T-helper 2 cell treated with Interferon-gamma antibody and Interleukin-4, amounts not matched to agents 5 μg/mL and 100 μg/mL, for 36 hours (primary cell): ENCODE measurements at regions not wholly inside any gene's neighbourhood (a gene's known extent, or its start where the extent isn't known, plus 50 kb on each side); places are given as distances from the start of the nearest gene placed in this dataset.

Source experiments
- DNase-seq: peaks from one replicate; pipeline ENCODE4 v3.0.0; 2021; ENCODE audit warnings: low spot score
- H3K27ac Mint-ChIP-seq: one replicate; pipeline ENCODE4 v1.8.0; 2021; ENCODE audit warnings: mild to moderate bottlenecking, mixed read lengths
- H3K27me3 Mint-ChIP-seq: one replicate; pipeline ENCODE4 v1.8.0; 2021; ENCODE audit warnings: low read depth, mixed read lengths
- H3K36me3 Mint-ChIP-seq: one replicate; pipeline ENCODE4 v1.8.0; 2021; ENCODE audit warnings: low read depth, mixed read lengths
- H3K4me1 Mint-ChIP-seq: one replicate; pipeline ENCODE4 v1.8.0; 2021; ENCODE audit warnings: low read depth, mixed read lengths
- H3K4me3 Mint-ChIP-seq: one replicate; pipeline ENCODE4 v1.8.0; 2022; ENCODE audit warnings: mild to moderate bottlenecking, moderate library complexity, mixed read lengths
- H3K9me3 Mint-ChIP-seq: one replicate; pipeline ENCODE4 v1.8.0; 2021; ENCODE audit warnings: mixed read lengths

- Mint-ChIP-seq H3K36me3 (no peaks in the 10 kb centered on the region), H3K4me3 (no peak overlapping the region), H3K9me3 (peaks cover 18% of the 10 kb centered on the region), H3K4me1 (no peaks in the 10 kb centered on the region), H3K27me3 (no peaks in the 10 kb centered on the region), H3K27ac (no peak overlapping the region)
- no peak for DNase-seq
Measured at GRCh38 chr18:41530970-41531369, 424.1 kb upstream of the PIK3C3 start.

GRCh38 chr18:41529093-41529492 is 425.9 kb upstream of the PIK3C3 start:
- Mint-ChIP-seq H3K4me3 (no peak overlapping the region), H3K9me3 (peaks cover 14% of the 10 kb centered on the region), H3K36me3 (no peaks in the 10 kb centered on the region), H3K27me3 (no peaks in the 10 kb centered on the region), H3K27ac (no peak overlapping the region), H3K4me1 (no peaks in the 10 kb centered on the region)
- no peak for DNase-seq

- DNase-seq: no peak
- Mint-ChIP-seq H3K27ac (no peak overlapping the region), H3K4me1 (no peaks in the 10 kb centered on the region), H3K27me3 (no peaks in the 10 kb centered on the region), H3K9me3 (peaks cover 18% of the 10 kb centered on the region), H3K36me3 (no peaks in the 10 kb centered on the region), H3K4me3 (no peak overlapping the region)
Measured at GRCh38 chr18:41526054-41526453, 429.0 kb upstream of the PIK3C3 start.

- Mint-ChIP-seq H3K4me3 (no peak overlapping the region), H3K4me1 (no peaks in the 10 kb centered on the region)
- no peak for DNase-seq
Measured at GRCh38 chr18:41524674-41525470, 430.2 kb upstream of the PIK3C3 start.

GRCh38 chr18:41517142-41517541 is 437.9 kb upstream of the PIK3C3 start:
- Mint-ChIP-seq H3K4me3 (no peak overlapping the region), H3K36me3 (no peaks in the 10 kb centered on the region), H3K9me3 (peaks cover 9% of the 10 kb centered on the region), H3K27me3 (no peaks in the 10 kb centered on the region), H3K4me1 (no peaks in the 10 kb centered on the region), H3K27ac (no peak overlapping the region)
- DNase-seq: no peak

More at GRCh38 chr18:41524674-41525470, 430.2 kb upstream of the PIK3C3 start:
- H3K27me3 Mint-ChIP-seq: no peaks in the 10 kb centered on the region
- H3K9me3 Mint-ChIP-seq: peaks cover 13% of the 10 kb centered on the region
- no peaks in the 10 kb centered on the region for H3K36me3 Mint-ChIP-seq
- no peak overlapping the region for H3K27ac Mint-ChIP-seq

GRCh38 chr18:41513438-41513837 is 441.6 kb upstream of the PIK3C3 start:
- Mint-ChIP-seq H3K4me1 (no peaks in the 10 kb centered on the region), H3K27me3 (no peaks in the 10 kb centered on the region), H3K27ac (no peak overlapping the region), H3K4me3 (no peak overlapping the region), H3K36me3 (no peaks in the 10 kb centered on the region), H3K9me3 (no peaks in the 10 kb centered on the region)
- DNase-seq: no peak

- Mint-ChIP-seq H3K36me3 (no peaks in the 10 kb centered on the region), H3K27me3 (no peaks in the 10 kb centered on the region), H3K4me3 (no peak overlapping the region), H3K27ac (no peak overlapping the region), H3K4me1 (no peaks in the 10 kb centered on the region), H3K9me3 (no peaks in the 10 kb centered on the region)
- DNase-seq: no peak
Measured at GRCh38 chr18:41504316-41504715, 450.7 kb upstream of the PIK3C3 start.

- no peaks in the 10 kb centered on the region for H3K4me1 Mint-ChIP-seq
- H3K9me3 Mint-ChIP-seq: peaks cover 3% of the 10 kb centered on the region
- no peak overlapping the region for H3K4me3 Mint-ChIP-seq
- no peak for DNase-seq
- no peaks in the 10 kb centered on the region for H3K27me3 Mint-ChIP-seq
- no peaks in the 10 kb centered on the region for H3K36me3 Mint-ChIP-seq
- no peak overlapping the region for H3K27ac Mint-ChIP-seq
Measured at GRCh38 chr18:41501848-41502247, 453.2 kb upstream of the PIK3C3 start.

- H3K36me3 Mint-ChIP-seq: no peaks in the 10 kb centered on the region
- peaks cover 3% of the 10 kb centered on the region for H3K9me3 Mint-ChIP-seq
- H3K4me3 Mint-ChIP-seq: no peak overlapping the region
- no peaks in the 10 kb centered on the region for H3K4me1 Mint-ChIP-seq
- no peak overlapping the region for H3K27ac Mint-ChIP-seq
- no peaks in the 10 kb centered on the region for H3K27me3 Mint-ChIP-seq
- no peak for DNase-seq
Measured at GRCh38 chr18:41499345-41499744, 455.7 kb upstream of the PIK3C3 start.

- Mint-ChIP-seq H3K27me3 (no peaks in the 10 kb centered on the region), H3K27ac (no peak overlapping the region), H3K4me1 (no peaks in the 10 kb centered on the region), H3K36me3 (no peaks in the 10 kb centered on the region), H3K9me3 (peaks cover 17% of the 10 kb centered on the region), H3K4me3 (no peak overlapping the region)
- DNase-seq: no peak
Measured at GRCh38 chr18:41490861-41491260, 464.2 kb upstream of the PIK3C3 start.

GRCh38 chr18:41486575-41486974 is 468.5 kb upstream of the PIK3C3 start:
- H3K27ac Mint-ChIP-seq: no peak overlapping the region
- peaks cover 13% of the 10 kb centered on the region for H3K9me3 Mint-ChIP-seq
- DNase-seq: no peak
- no peak overlapping the region for H3K4me3 Mint-ChIP-seq
- H3K27me3 Mint-ChIP-seq: no peaks in the 10 kb centered on the region
- H3K4me1 Mint-ChIP-seq: no peaks in the 10 kb centered on the region
- no peaks in the 10 kb centered on the region for H3K36me3 Mint-ChIP-seq

GRCh38 chr18:41484069-41484468 is 471.0 kb upstream of the PIK3C3 start:
- no peak for DNase-seq
- Mint-ChIP-seq H3K27ac (no peak overlapping the region), H3K4me3 (no peak overlapping the region), H3K36me3 (no peaks in the 10 kb centered on the region), H3K4me1 (no peaks in the 10 kb centered on the region), H3K27me3 (no peaks in the 10 kb centered on the region), H3K9me3 (peaks cover 3% of the 10 kb centered on the region)

- no peaks in the 10 kb centered on the region for H3K36me3 Mint-ChIP-seq
- H3K27me3 Mint-ChIP-seq: no peaks in the 10 kb centered on the region
- peaks cover 3% of the 10 kb centered on the region for H3K9me3 Mint-ChIP-seq
- H3K27ac Mint-ChIP-seq: no peak overlapping the region
- H3K4me1 Mint-ChIP-seq: no peaks in the 10 kb centered on the region
- DNase-seq: no peak
- H3K4me3 Mint-ChIP-seq: no peak overlapping the region
Measured at GRCh38 chr18:41482501-41482900, 472.5 kb upstream of the PIK3C3 start.

GRCh38 chr18:41466436-41467160 is 488.4 kb upstream of the PIK3C3 start:
- Mint-ChIP-seq H3K27me3 (no peaks in the 10 kb centered on the region), H3K9me3 (peaks cover 9% of the 10 kb centered on the region), H3K4me3 (no peak overlapping the region), H3K27ac (no peak overlapping the region), H3K4me1 (no peaks in the 10 kb centered on the region), H3K36me3 (no peaks in the 10 kb centered on the region)
- DNase-seq: no peak
